Tibial nerve (tissue), 3 donors: ENCODE measurements at regions not wholly inside any gene's neighbourhood (a gene's known extent, or its start where the extent isn't known, plus 50 kb on each side); places are given as distances from the start of the nearest gene placed in this dataset.

Experiments
- CTCF ChIP-seq, 5 experiments: fragments of 200-600 bp in 3 of 5; fragments of 450-650 bp in 2 of 5; sonication (generic) in 3 of 5; IDR thresholded peaks; one replicate each; pipeline ENCODE4 v1.5.1; 2016 to 2019; ENCODE audit warnings: antibody characterized with exemption in 5 of 5, mild to moderate bottlenecking in 3 of 5, moderate library complexity in 2 of 5
- POLR2A ChIP-seq, 2 donors: fragments of 450-650 bp; IDR thresholded peaks; one replicate each; pipeline ENCODE4 v1.6.1; 2017; ENCODE audit warnings: antibody characterized with exemption in 2 of 2, mild to moderate bottlenecking in 2 of 2, moderate library complexity in 2 of 2

GRCh38 chr5:19125956-19126713, 861.9 kb downstream of the CDH18 start:
- no peak for TF ChIP-seq CTCF (IDR thresholded peaks at IDR 0.05)
- TF ChIP-seq POLR2A (IDR thresholded peaks at IDR 0.05), result no peak
